IMR-90 (cell line): ENCODE measurements at regions not wholly inside any gene's neighbourhood (a gene's known extent, or its start where the extent isn't known, plus 50 kb on each side); places are given as distances from the start of the nearest gene placed in this dataset.

Source experiments
- ATAC-seq: fragments of 200-7000 bp; cut with Tn5 transposase; 2 replicates; pipeline ENCODE4 v1.9.1; 2020; ENCODE audit warnings: low read depth, mild to moderate bottlenecking, moderate library complexity
- BruUV-seq: library from RNA; stranded (reverse); fragments of 400-500 nt; replicated peaks from 2 replicates; lab custom pipeline; 2021; lab: Mats Ljungman, UMichigan
- CTCF ChIA-PET: fragments of 300-600 bp; formaldehyde crosslinking; extraction: SDS; loops from one replicate; lab custom pipeline; 2021; ENCODE audit warnings: antibody characterized with exemption; lab: Yijun Ruan, JAX
- POLR2A ChIA-PET: fragments of 300-600 bp; sonication (Branson Sonifier 250); formaldehyde crosslinking; loops from one replicate; lab custom pipeline; 2022; ENCODE audit warnings: antibody characterized with exemption; ENCODE audit not compliant: unreplicated experiment; lab: Charles Lee
- DNase-seq: peaks from one replicate; pipeline ENCODE4 v3.0.0; 2013
- H2AFZ ChIP-seq: replicated peaks from 2 replicates; pipeline ENCODE3; 2013; ENCODE audit warnings: low read length, mild to moderate bottlenecking; ENCODE audit not compliant: poor library complexity
- H2AK5ac ChIP-seq: 2 replicates; pipeline ENCODE4 v1.6.1; 2013; ENCODE audit warnings: low read depth, low read length, inconsistent platforms
- H2AK9ac ChIP-seq: replicated peaks from 2 replicates; pipeline ENCODE3; 2013; ENCODE audit warnings: mild to moderate bottlenecking, low read depth, low read length, moderate library complexity; ENCODE audit not compliant: poor library complexity
- H2BK120ac ChIP-seq: 2 replicates; pipeline ENCODE4 v1.6.1; 2013; ENCODE audit warnings: low read depth, low read length, inconsistent platforms
- H2BK15ac ChIP-seq: 3 replicates; pipeline ENCODE4 v1.6.1; 2013; ENCODE audit warnings: low read depth, low read length, inconsistent platforms
- H2BK20ac ChIP-seq: 2 replicates; pipeline ENCODE4 v1.6.1; 2013; ENCODE audit warnings: low read depth, mild to moderate bottlenecking, inconsistent platforms, low read length, moderate library complexity
- H2BK5ac ChIP-seq: 2 replicates; pipeline ENCODE4 v1.6.1; 2013; ENCODE audit warnings: mild to moderate bottlenecking, low read depth, low read length, inconsistent platforms; ENCODE audit not compliant: poor library complexity, severe bottlenecking
- H3K14ac ChIP-seq: replicated peaks from 2 replicates; pipeline ENCODE4 v1.6.1; 2013; ENCODE audit warnings: low read depth, low read length, inconsistent platforms
- H3K18ac ChIP-seq: 2 replicates; pipeline ENCODE4 v1.6.1; 2013; ENCODE audit warnings: low read depth, low read length, control low read depth
- H3K23ac ChIP-seq: 2 replicates; pipeline ENCODE4 v1.6.1; 2013; ENCODE audit warnings: low read depth, low read length, inconsistent platforms
- H3K27ac ChIP-seq: 2 replicates; pipeline ENCODE4 v1.5.1; 2013; ENCODE audit warnings: mild to moderate bottlenecking, control low read depth, low read length; ENCODE audit not compliant: insufficient read depth
- H3K27me3 ChIP-seq: 2 replicates; pipeline ENCODE4 v1.6.1; 2013; ENCODE audit warnings: low read length; ENCODE audit not compliant: control insufficient read depth, insufficient read depth
- H3K36me3 ChIP-seq: 2 replicates; pipeline ENCODE4 v1.6.1; 2013; ENCODE audit warnings: low read length, mixed read lengths; ENCODE audit not compliant: control insufficient read depth, insufficient read depth
- H3K4ac ChIP-seq: 2 replicates; pipeline ENCODE4 v1.6.1; 2013; ENCODE audit warnings: low read depth, low read length, inconsistent platforms
- H3K4me1 ChIP-seq: 2 replicates; pipeline ENCODE4 v1.6.1; 2013; ENCODE audit warnings: low read length, mixed read lengths; ENCODE audit not compliant: control insufficient read depth, insufficient read depth
- H3K4me2 ChIP-seq: 2 replicates; pipeline ENCODE4 v1.6.1; 2013; ENCODE audit warnings: low read depth, mild to moderate bottlenecking, control low read depth, low read length, moderate library complexity
- H3K4me3 ChIP-seq: 2 replicates; pipeline ENCODE4 v1.5.1; 2013; ENCODE audit warnings: low read depth, mild to moderate bottlenecking, control low read depth, low read length, moderate library complexity; ENCODE audit not compliant: insufficient read depth
- H3K56ac ChIP-seq: 2 replicates; pipeline ENCODE4 v1.6.1; 2013; ENCODE audit warnings: low read length, inconsistent platforms; ENCODE audit not compliant: insufficient read depth; ENCODE audit errors: extremely low read depth
- H3K79me1 ChIP-seq, 2 experiments: 2 replicates each; pipeline ENCODE4 v1.6.1; 2013; ENCODE audit warnings: low read length in 2 of 2, inconsistent platforms in 1 of 2, low read depth in 1 of 2
- H3K9ac ChIP-seq: 2 replicates; pipeline ENCODE4 v1.6.1; 2013; ENCODE audit warnings: low read depth, low read length, control low read depth
- H3K9me1 ChIP-seq: 2 replicates; pipeline ENCODE4 v1.6.1; 2013; ENCODE audit warnings: low read length, inconsistent platforms; ENCODE audit not compliant: insufficient read depth
- H3K9me3 ChIP-seq: 2 replicates; pipeline ENCODE4 v1.6.1; 2013; ENCODE audit warnings: low read length; ENCODE audit not compliant: control insufficient read depth, insufficient read depth
- H4K20me1 ChIP-seq: 2 replicates; pipeline ENCODE4 v1.6.1; 2013; ENCODE audit warnings: low read length, inconsistent platforms; ENCODE audit not compliant: insufficient read depth
- H4K5ac ChIP-seq: 2 replicates; pipeline ENCODE4 v1.6.1; 2013; ENCODE audit warnings: mild to moderate bottlenecking, low read depth, low read length, control low read depth
- H4K8ac ChIP-seq, 2 experiments: 2 replicates each; pipeline ENCODE4 v1.6.1; 2013; ENCODE audit warnings: low read depth in 2 of 2, low read length in 2 of 2, control low read depth in 1 of 2, inconsistent platforms in 1 of 2
- H4K91ac ChIP-seq: 2 replicates; pipeline ENCODE4 v1.6.1; 2013; ENCODE audit warnings: low read depth, low read length, inconsistent platforms; ENCODE audit not compliant: insufficient read depth
- CEBPB ChIP-seq: IDR thresholded peaks from 2 replicates; pipeline ENCODE4 v1.6.1; 2012; ENCODE audit warnings: low read depth, low read length, improper control_type of control experiment
- CHD1 ChIP-seq: IDR thresholded peaks from 2 replicates; pipeline ENCODE4 v1.6.1; 2012; ENCODE audit warnings: low read depth, low read length, improper control_type of control experiment
- ELK1 ChIP-seq: fragments of 150-350 bp; IDR thresholded peaks from 2 replicates; pipeline ENCODE4 v1.6.1; 2016; ENCODE audit warnings: low read depth, mild to moderate bottlenecking, low read length, moderate library complexity, borderline replicate concordance
- FOS ChIP-seq: fragments of 150-350 bp; IDR thresholded peaks from 2 replicates; pipeline ENCODE4 v1.6.1; 2016; ENCODE audit warnings: low read depth, low read length
- POLR2A ChIP-seq: IDR thresholded peaks from 2 replicates; pipeline ENCODE4 v1.6.1; 2012; ENCODE audit warnings: mild to moderate bottlenecking, low read depth, low read length
- RAD21 ChIP-seq: IDR thresholded peaks from 2 replicates; pipeline ENCODE4 v1.6.1; 2012; ENCODE audit warnings: low read length, improper control_type of control experiment
- RCOR1 ChIP-seq: IDR thresholded peaks from 2 replicates; pipeline ENCODE4 v1.6.1; 2012; ENCODE audit warnings: mild to moderate bottlenecking, low read length, improper control_type of control experiment; ENCODE audit not compliant: insufficient replicate concordance
- SMC3 ChIP-seq: fragments of 150-350 bp; IDR thresholded peaks from 2 replicates; pipeline ENCODE4 v1.6.1; 2016; ENCODE audit warnings: low read depth, mild to moderate bottlenecking, antibody characterized with exemption, low read length, moderate library complexity
- USF2 ChIP-seq: fragments of 150-350 bp; IDR thresholded peaks from 2 replicates; pipeline ENCODE4 v1.6.1; 2017; ENCODE audit warnings: mild to moderate bottlenecking, antibody characterized with exemption, low read length, low read depth
- WGBS, 2 experiments: methylation state at CpG; one replicate each; pipeline versions ENCODE4 v1.1.5 to v1.1.7; 2013; ENCODE audit warnings: missing lambda C conversion rate in 2 of 2; ENCODE audit not compliant: insufficient read length in 1 of 2; ENCODE audit errors: extremely low coverage in 2 of 2; 5-methylcytosine and 5-hydroxymethylcytosine counted together
- dilution Hi-C: fragments of 300-500 bp; cut with HindIII; formaldehyde crosslinking; loops from one replicate; pipeline ENCODE4 v1.14.3; 2018; ENCODE audit warnings: low sequenced_read_pairs; ENCODE audit not compliant: unreplicated experiment
- in situ Hi-C: fragments of 300-500 bp; cut with MboI; formaldehyde crosslinking; loops from 3 replicates; pipeline ENCODE4 v1.14.3; 2019; ENCODE audit warnings: low sequenced_read_pairs, inconsistent platforms, mixed read lengths
- intact Hi-C: fragments of 100-400 bp; cut with micrococcal nuclease; formaldehyde crosslinking; loops from 2 replicates; pipeline ENCODE4 v1.10.0; 2022

- Histone ChIP-seq H2BK5ac (no peak overlapping the region), H2AK5ac (no peak overlapping the region), H3K4me1 (no peaks in the 10 kb centered on the region), H3K56ac (no peak overlapping the region), H3K4me3 (no peak overlapping the region), H3K14ac (no peak overlapping the region), H3K36me3 (no peaks in the 10 kb centered on the region), H2AK9ac (no peak overlapping the region), H3K9ac (no peak overlapping the region), H3K4ac (no peak overlapping the region), H3K23ac (no peak overlapping the region), H2BK120ac (no peak overlapping the region), H2AFZ (no peak overlapping the region), H4K20me1 (no peaks in the 10 kb centered on the region), H3K9me1 (no peaks in the 10 kb centered on the region), H3K27me3 (no peaks in the 10 kb centered on the region), H3K9me3 (no peaks in the 10 kb centered on the region), H4K91ac (no peak overlapping the region), H3K18ac (no peak overlapping the region), H4K5ac (no peak overlapping the region), H3K79me1 (no peaks in the 10 kb centered on the region), H2BK15ac (no peak overlapping the region), H4K8ac (no peak overlapping the region), H2BK20ac (no peak overlapping the region), H3K4me2 (no peak overlapping the region), H3K27ac (no peak overlapping the region)
- no CpG with 5 or more reads among the region's 2 CpGs for WGBS, 2 experiments
- ChIA-PET POLR2A (no interaction called here), CTCF (no interaction called here)
- DNase-seq (no peak), ATAC-seq (no peak)
- in situ Hi-C loops (no loop called here), dilution Hi-C loops (no loop called here), intact Hi-C loops (no loop called here)
- BruUV-seq: no TSS peak
- TF ChIP-seq CEBPB (no peak), SMC3 (no peak), POLR2A (no peak), ELK1 (no peak), RCOR1 (no peak), CHD1 (no peak), FOS (no peak), RAD21 (no peak), USF2 (no peak)
Observed at GRCh38 chr1:29869802-29870201, 633.5 kb downstream of the PTPRU start.
